ENCODE measurements at regions not wholly inside any gene's neighbourhood (a gene's known extent, or its start where the extent isn't known, plus 50 kb on each side); places are given as distances from the start of the nearest gene placed in this dataset.

- no peak for DNase-seq
These were observed 241.5 kb upstream of the SATB1 start for GRCh38 chr3:18666655-18667054.

- DNase-seq = no peak
These were observed 234.9 kb upstream of the SATB1 start for GRCh38 chr3:18660059-18660458.

- DNase-seq = no peak
These were observed 233.0 kb upstream of the SATB1 start for GRCh38 chr3:18657858-18658820.

GRCh38 chr3:18656866-18657265, 231.7 kb upstream of the SATB1 start:
- DNase-seq = no peak

- no peak for DNase-seq
These were observed 231.3 kb upstream of the SATB1 start for GRCh38 chr3:18656410-18656809.

- no peak for DNase-seq
These were observed 230.7 kb upstream of the SATB1 start for GRCh38 chr3:18655827-18656226.

GRCh38 chr3:18652781-18653180, 227.6 kb upstream of the SATB1 start:
- DNase-seq = no peak

GRCh38 chr3:18650731-18651130, 225.6 kb upstream of the SATB1 start:
- DNase-seq = no peak

- peak; percentile 24 for DNase-seq
These were observed 224.7 kb upstream of the SATB1 start for GRCh38 chr3:18649666-18650363.

GRCh38 chr3:18648868-18649462, 223.8 kb upstream of the SATB1 start:
- no peak for DNase-seq

- DNase-seq = no peak
These were observed 223.0 kb upstream of the SATB1 start for GRCh38 chr3:18648159-18648558.

GRCh38 chr3:18645619-18646018, 220.5 kb upstream of the SATB1 start:
- DNase-seq = no peak

GRCh38 chr3:18643281-18643680, 218.1 kb upstream of the SATB1 start:
- DNase-seq = no peak

- DNase-seq = no peak
These were observed 216.8 kb upstream of the SATB1 start for GRCh38 chr3:18641916-18642315.

- no peak for DNase-seq
These were observed 210.1 kb upstream of the SATB1 start for GRCh38 chr3:18635215-18635614.

- DNase-seq = no peak
These were observed 209.3 kb upstream of the SATB1 start for GRCh38 chr3:18634461-18634860.

GRCh38 chr3:18633002-18633401, 207.9 kb upstream of the SATB1 start:
- DNase-seq = no peak

- DNase-seq = no peak
These were observed 205.2 kb upstream of the SATB1 start for GRCh38 chr3:18630295-18630694.

GRCh38 chr3:18625085-18625484, 199.9 kb upstream of the SATB1 start:
- DNase-seq = no peak

GRCh38 chr3:18623220-18623619, 198.1 kb upstream of the SATB1 start:
- DNase-seq = no peak

GRCh38 chr3:18618723-18619122, 193.6 kb upstream of the SATB1 start:
- DNase-seq = no peak

GRCh38 chr3:18611991-18612390, 186.9 kb upstream of the SATB1 start:
- DNase-seq = no peak

GRCh38 chr3:18609187-18609586, 184.0 kb upstream of the SATB1 start:
- no peak for DNase-seq

- no peak for DNase-seq
These were observed 172.8 kb upstream of the SATB1 start for GRCh38 chr3:18597919-18598318.
